Keratinocyte (primary cell): ENCODE measurements at regions not wholly inside any gene's neighbourhood (a gene's known extent, or its start where the extent isn't known, plus 50 kb on each side); places are given as distances from the start of the nearest gene placed in this dataset.

Source experiments
- EZH2 ChIP-seq: IDR thresholded peaks from one replicate; pipeline ENCODE4 v1.6.1; 2012; ENCODE audit warnings: inconsistent platforms, mild to moderate bottlenecking, low read length, moderate library complexity
- TF ChIP-seq, protein P1 (sequence below), 3 experiments: IDR thresholded peaks in 1 of 3; conservative IDR thresholded peaks in 1 of 3; optimal IDR thresholded peaks in 1 of 3; 2 replicates in 2 of 3; 3 replicates in 1 of 3; pipeline versions ENCODE3 to v1.5.1; 2011; ENCODE audit warnings: low read length in 3 of 3, mild to moderate bottlenecking in 3 of 3, moderate library complexity in 2 of 3, control low read depth in 1 of 3, inconsistent platforms in 1 of 3; ENCODE audit not compliant: insufficient read depth in 2 of 3; ENCODE audit errors: extremely low read depth in 1 of 3

DNA sequence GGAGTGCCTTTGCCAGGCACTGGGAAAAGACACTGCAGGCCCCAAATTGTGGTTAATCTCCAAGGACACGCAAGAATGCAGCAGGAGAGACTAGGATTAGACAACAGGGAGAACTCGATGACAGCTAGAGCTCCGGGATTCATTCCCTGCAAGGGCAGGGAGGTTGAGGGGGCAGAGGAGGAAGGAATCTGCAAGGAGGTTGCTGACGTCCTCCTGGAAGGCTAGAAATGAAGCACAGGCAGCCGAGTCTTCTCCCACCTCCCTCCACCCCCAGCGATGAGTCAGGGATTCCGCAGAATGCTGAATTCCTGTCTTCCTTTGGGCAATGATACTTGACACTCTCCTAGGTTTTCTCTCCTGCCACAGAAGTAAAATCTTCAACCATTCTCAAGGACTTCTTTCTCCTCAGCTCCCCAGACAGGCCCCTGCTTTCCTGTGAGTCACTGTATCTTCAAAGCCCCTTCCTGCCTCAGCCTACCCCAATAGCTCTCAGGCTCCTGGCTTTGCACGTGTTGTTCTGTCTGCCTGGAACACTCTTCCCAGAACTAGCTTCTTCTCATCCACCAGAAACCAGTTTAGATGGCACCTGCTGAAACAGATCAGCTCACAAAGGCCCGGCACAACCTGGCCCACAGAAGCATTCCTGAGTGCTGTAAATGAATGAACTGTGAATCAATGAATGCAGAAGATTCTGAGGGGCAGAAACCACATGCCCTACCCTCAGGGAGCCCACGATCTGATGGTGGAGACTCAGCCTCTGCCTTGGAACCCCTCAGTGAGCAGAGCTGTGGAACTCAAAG lies 85.6 kb downstream of the MRPL14 start:
- TF ChIP-seq EZH2: no peak
- TF ChIP-seq, protein P1, sequence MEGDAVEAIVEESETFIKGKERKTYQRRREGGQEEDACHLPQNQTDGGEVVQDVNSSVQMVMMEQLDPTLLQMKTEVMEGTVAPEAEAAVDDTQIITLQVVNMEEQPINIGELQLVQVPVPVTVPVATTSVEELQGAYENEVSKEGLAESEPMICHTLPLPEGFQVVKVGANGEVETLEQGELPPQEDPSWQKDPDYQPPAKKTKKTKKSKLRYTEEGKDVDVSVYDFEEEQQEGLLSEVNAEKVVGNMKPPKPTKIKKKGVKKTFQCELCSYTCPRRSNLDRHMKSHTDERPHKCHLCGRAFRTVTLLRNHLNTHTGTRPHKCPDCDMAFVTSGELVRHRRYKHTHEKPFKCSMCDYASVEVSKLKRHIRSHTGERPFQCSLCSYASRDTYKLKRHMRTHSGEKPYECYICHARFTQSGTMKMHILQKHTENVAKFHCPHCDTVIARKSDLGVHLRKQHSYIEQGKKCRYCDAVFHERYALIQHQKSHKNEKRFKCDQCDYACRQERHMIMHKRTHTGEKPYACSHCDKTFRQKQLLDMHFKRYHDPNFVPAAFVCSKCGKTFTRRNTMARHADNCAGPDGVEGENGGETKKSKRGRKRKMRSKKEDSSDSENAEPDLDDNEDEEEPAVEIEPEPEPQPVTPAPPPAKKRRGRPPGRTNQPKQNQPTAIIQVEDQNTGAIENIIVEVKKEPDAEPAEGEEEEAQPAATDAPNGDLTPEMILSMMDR (optimal IDR thresholded peaks at IDR 0.05 in 1 of 3, IDR thresholded peaks at IDR 0.05 in 1 of 3, conservative IDR thresholded peaks at IDR 0.05 in 1 of 3; ENCODE audit: extremely low read depth in 1 of 3, insufficient read depth in 2 of 3, low read length in 3 of 3): no peak
